Spinal cord (tissue), 9 donors: ENCODE measurements at regions not wholly inside any gene's neighbourhood (a gene's known extent, or its start where the extent isn't known, plus 50 kb on each side); places are given as distances from the start of the nearest gene placed in this dataset.

Experiments used
- DNase-seq, 6 donors: peaks; one replicate each; pipeline versions ENCODE4 v3.0.0 to v3.0.0-alpha.2; 2013 to 2015; ENCODE audit warnings: low spot score in 6 of 6, low read depth in 4 of 6
- H3K27ac ChIP-seq: one replicate; pipeline ENCODE4 v1.5.1; 2013; ENCODE audit warnings: low read depth, low read length, control low read depth
- H3K27me3 ChIP-seq: one replicate; pipeline ENCODE4 v1.6.1; 2013; ENCODE audit warnings: low read length; ENCODE audit not compliant: control insufficient read depth, insufficient read depth
- H3K36me3 ChIP-seq: one replicate; pipeline ENCODE4 v1.6.1; 2013; ENCODE audit warnings: low read length; ENCODE audit not compliant: control insufficient read depth, insufficient read depth
- H3K4me1 ChIP-seq: one replicate; pipeline ENCODE4 v1.6.1; 2013; ENCODE audit warnings: low read length; ENCODE audit not compliant: control insufficient read depth, insufficient read depth
- H3K4me3 ChIP-seq: one replicate; pipeline ENCODE4 v1.5.1; 2013; ENCODE audit warnings: low read depth, low read length, control low read depth
- H3K9me3 ChIP-seq: one replicate; pipeline ENCODE4 v1.6.1; 2013; ENCODE audit warnings: low read length; ENCODE audit not compliant: control insufficient read depth, insufficient read depth
- WGBS: methylation state at CpG from one replicate; pipeline ENCODE4 v1.1.5; 2013; ENCODE audit warnings: missing lambda C conversion rate; ENCODE audit not compliant: insufficient coverage; 5-methylcytosine and 5-hydroxymethylcytosine counted together
- donor health status: healthy.

- no peak for DNase-seq
- Histone ChIP-seq H3K27me3 (no peaks in the 10 kb centered on the region), H3K9me3 (no peaks in the 10 kb centered on the region), H3K27ac (no peak overlapping the region), H3K4me3 (no peak overlapping the region), H3K4me1 (peaks cover 80% of the 10 kb centered on the region), H3K36me3 (peaks cover 39% of the 10 kb centered on the region)
- 95% methylated on average over 6 of the region's 6 CpGs for WGBS
Observed at GRCh38 chr22:48636746-48637145, 1190.9 kb downstream of the BRD1 start.

GRCh38 chr22:48635816-48636215 lies 1191.9 kb downstream of the BRD1 start:
- DNase-seq, result no peak
- Histone ChIP-seq H3K9me3 (no peaks in the 10 kb centered on the region), H3K27me3 (no peaks in the 10 kb centered on the region), H3K27ac (no peak overlapping the region), H3K36me3 (peaks cover 46% of the 10 kb centered on the region), H3K4me1 (peaks cover 80% of the 10 kb centered on the region), H3K4me3 (no peak overlapping the region)
- 57% methylated on average over 6 of the region's 10 CpGs for WGBS

GRCh38 chr22:48635031-48635430 lies 1192.6 kb downstream of the BRD1 start:
- Histone ChIP-seq H3K9me3 (no peaks in the 10 kb centered on the region), H3K27ac (no peak overlapping the region), H3K4me3 (no peak overlapping the region), H3K4me1 (peaks cover 80% of the 10 kb centered on the region), H3K27me3 (no peaks in the 10 kb centered on the region), H3K36me3 (peaks cover 47% of the 10 kb centered on the region)
- DNase-seq, result no peak
- 78% methylated on average over 12 of the region's 12 CpGs for WGBS

DNA sequence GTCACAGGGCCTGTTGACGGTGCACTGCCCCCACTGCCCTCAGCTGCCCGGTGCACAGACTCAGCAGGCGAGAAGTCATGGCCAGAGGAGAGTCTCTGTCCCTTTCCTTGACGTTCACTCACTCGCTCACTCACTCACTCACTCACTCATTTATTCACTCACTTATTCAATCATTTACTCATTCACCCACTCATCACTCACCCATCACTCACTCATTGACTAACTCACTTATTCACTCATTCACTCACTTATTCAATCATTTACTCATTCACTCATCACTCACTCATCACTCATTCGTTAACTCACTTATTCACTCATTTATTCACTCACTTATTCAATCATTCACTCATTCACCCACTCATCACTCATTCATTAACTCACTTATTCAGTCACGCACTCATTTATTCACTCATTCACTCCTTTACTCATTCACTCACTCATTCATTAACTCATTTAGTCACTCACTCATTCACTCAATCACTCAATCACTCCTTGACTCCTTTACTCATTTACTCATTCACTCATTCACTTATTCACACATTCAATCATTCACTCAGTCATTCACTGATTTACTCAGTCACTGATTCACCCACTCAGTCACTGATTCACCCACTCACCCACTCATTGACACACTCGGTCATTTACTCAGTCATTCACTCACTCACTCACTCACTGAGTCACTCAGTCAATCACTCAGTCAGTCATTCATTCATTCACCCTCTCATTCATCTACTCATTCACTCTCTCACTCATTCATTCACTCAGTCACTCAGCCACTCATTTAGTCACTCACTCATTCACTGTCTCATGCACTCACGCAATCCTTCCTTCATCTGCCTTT lies 1193.5 kb downstream of the BRD1 start:
- Histone ChIP-seq H3K9me3 (no peaks in the 10 kb centered on the region), H3K36me3 (peaks cover 51% of the 10 kb centered on the region), H3K27ac (no peak overlapping the region), H3K4me3 (no peak overlapping the region), H3K4me1 (peaks cover 80% of the 10 kb centered on the region), H3K27me3 (no peaks in the 10 kb centered on the region)
- WGBS, result 84% methylated on average over 9 of the region's 9 CpGs
- DNase-seq, result no peak

DNA sequence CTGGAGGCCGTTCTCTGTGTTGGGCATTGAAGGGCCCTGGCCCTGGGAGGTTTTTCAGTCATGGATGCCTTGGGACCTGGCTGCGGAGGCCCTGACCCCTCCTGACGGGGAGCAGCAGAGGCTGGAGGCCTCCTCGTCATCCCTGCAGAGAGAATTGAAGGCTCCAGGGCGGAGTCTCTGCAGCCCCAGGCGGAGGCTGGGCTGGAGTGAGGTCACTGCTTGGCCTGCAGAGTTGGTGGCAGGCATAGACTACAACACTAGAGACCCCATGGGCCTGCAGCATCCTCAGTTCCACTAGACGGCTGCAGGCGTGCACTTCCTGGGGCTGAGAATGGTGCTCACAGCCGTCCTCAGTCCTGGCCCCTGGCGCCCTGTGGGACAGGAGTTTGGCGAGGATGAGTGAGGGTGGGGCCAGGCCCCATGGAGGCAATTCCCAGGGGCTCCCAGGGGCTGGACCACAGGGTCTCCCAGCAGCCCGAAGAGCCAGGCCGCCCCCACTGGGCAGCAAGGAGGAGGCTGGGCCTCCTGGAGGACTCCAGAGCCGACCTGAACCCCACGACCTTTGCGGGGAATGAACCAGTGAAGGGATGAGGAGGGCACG lies 1194.9 kb downstream of the BRD1 start:
- Histone ChIP-seq H3K4me3 (no peak overlapping the region), H3K9me3 (no peaks in the 10 kb centered on the region), H3K4me1 (peaks cover 89% of the 10 kb centered on the region), H3K36me3 (peaks cover 62% of the 10 kb centered on the region), H3K27ac (no peak overlapping the region), H3K27me3 (no peaks in the 10 kb centered on the region)
- DNase-seq, result no peak
- WGBS, result 80% methylated on average over 17 of the region's 17 CpGs

- Histone ChIP-seq H3K9me3 (no peaks in the 10 kb centered on the region), H3K27ac (no peak overlapping the region), H3K36me3 (peaks cover 62% of the 10 kb centered on the region), H3K27me3 (no peaks in the 10 kb centered on the region), H3K4me3 (no peak overlapping the region), H3K4me1 (peaks cover 89% of the 10 kb centered on the region)
- WGBS, result 50% methylated on average over 29 of the region's 29 CpGs
- peak in 1 of 6 donors; percentile 54 for DNase-seq
Observed at GRCh38 chr22:48631288-48631863, 1196.3 kb downstream of the BRD1 start.

DNA sequence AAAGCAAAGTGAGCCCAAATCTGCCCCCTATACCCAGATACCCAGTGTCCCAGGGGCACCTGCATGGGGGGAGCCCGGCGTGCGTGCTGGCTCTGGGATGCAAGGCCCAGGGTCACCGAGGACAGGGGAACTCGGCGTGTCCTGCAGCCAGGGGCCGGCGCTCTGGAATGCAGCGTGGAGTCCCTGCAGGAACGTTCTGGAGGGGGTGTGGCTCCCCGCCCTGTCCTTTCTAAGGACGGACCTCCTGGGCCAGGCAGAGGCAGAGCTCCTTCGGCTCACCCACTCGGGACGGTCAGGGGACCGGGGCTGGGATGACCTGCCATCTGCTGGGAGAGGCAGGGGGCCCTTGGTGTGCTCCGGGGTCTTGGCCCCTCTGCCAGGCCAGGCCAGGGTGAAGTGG lies 1196.8 kb downstream of the BRD1 start:
- no peaks in the 10 kb centered on the region for H3K9me3 ChIP-seq
- H3K4me1 ChIP-seq, result peaks cover 86% of the 10 kb centered on the region
- WGBS, result 88% methylated on average over 17 of the region's 17 CpGs
- DNase-seq, result no peak
- peaks cover 60% of the 10 kb centered on the region for H3K36me3 ChIP-seq
- H3K4me3 ChIP-seq, result no peak overlapping the region
- no peaks in the 10 kb centered on the region for H3K27me3 ChIP-seq
- H3K27ac ChIP-seq, result no peak overlapping the region

GRCh38 chr22:48630433-48630754 lies 1197.3 kb downstream of the BRD1 start:
- DNase-seq, result no peak
- H3K36me3 ChIP-seq, result peaks cover 55% of the 10 kb centered on the region
- no peak overlapping the region for H3K4me3 ChIP-seq
- H3K27me3 ChIP-seq, result no peaks in the 10 kb centered on the region
- H3K27ac ChIP-seq, result no peak overlapping the region
- H3K9me3 ChIP-seq, result no peaks in the 10 kb centered on the region
- H3K4me1 ChIP-seq, result peaks cover 81% of the 10 kb centered on the region
- WGBS, result 79% methylated on average over 16 of the region's 19 CpGs

GRCh38 chr22:48629631-48630432 lies 1197.8 kb downstream of the BRD1 start:
- Histone ChIP-seq H3K27ac (no peak overlapping the region), H3K4me1 (peaks cover 79% of the 10 kb centered on the region), H3K9me3 (no peaks in the 10 kb centered on the region), H3K4me3 (no peak overlapping the region), H3K27me3 (no peaks in the 10 kb centered on the region), H3K36me3 (peaks cover 50% of the 10 kb centered on the region)
- 84% methylated on average over 20 of the region's 21 CpGs for WGBS
- DNase-seq, result no peak
